Mesothelial cell of epicardium (in vitro differentiated cells): ENCODE measurements at regions not wholly inside any gene's neighbourhood (a gene's known extent, or its start where the extent isn't known, plus 50 kb on each side); places are given as distances from the start of the nearest gene placed in this dataset.

Experiments used
- DNase-seq, 2 experiments: peaks; one replicate each; pipeline ENCODE4 v3.0.0; 2021; ENCODE audit warnings: low spot score in 2 of 2; ENCODE audit not compliant: unreplicated experiment in 2 of 2
- H3K27ac Mint-ChIP-seq: 2 replicates; pipeline ENCODE4 v1.8.0; 2021; ENCODE audit warnings: mixed read lengths
- H3K27me3 Mint-ChIP-seq: 2 replicates; pipeline ENCODE4 v1.8.0; 2021; ENCODE audit warnings: low read depth, mixed read lengths
- H3K36me3 Mint-ChIP-seq: 2 replicates; pipeline ENCODE4 v1.8.0; 2021; ENCODE audit warnings: mixed read lengths
- H3K4me1 Mint-ChIP-seq: 2 replicates; pipeline ENCODE4 v1.8.0; 2021; ENCODE audit warnings: mixed read lengths
- H3K4me3 Mint-ChIP-seq: 2 replicates; pipeline ENCODE4 v1.8.0; 2021; ENCODE audit warnings: mild to moderate bottlenecking, moderate library complexity, mixed read lengths
- H3K9me3 Mint-ChIP-seq: 2 replicates; pipeline ENCODE4 v1.8.0; 2021; ENCODE audit warnings: mixed read lengths
- TF ChIP-seq, protein P1 (sequence below): fragments of 200-600 bp; sonication (generic); IDR thresholded peaks from one replicate; pipeline ENCODE4 v1.5.0; 2021; ENCODE audit warnings: antibody characterized with exemption; ENCODE audit not compliant: unreplicated experiment

- DNase-seq: no peak
- TF ChIP-seq, protein P1, sequence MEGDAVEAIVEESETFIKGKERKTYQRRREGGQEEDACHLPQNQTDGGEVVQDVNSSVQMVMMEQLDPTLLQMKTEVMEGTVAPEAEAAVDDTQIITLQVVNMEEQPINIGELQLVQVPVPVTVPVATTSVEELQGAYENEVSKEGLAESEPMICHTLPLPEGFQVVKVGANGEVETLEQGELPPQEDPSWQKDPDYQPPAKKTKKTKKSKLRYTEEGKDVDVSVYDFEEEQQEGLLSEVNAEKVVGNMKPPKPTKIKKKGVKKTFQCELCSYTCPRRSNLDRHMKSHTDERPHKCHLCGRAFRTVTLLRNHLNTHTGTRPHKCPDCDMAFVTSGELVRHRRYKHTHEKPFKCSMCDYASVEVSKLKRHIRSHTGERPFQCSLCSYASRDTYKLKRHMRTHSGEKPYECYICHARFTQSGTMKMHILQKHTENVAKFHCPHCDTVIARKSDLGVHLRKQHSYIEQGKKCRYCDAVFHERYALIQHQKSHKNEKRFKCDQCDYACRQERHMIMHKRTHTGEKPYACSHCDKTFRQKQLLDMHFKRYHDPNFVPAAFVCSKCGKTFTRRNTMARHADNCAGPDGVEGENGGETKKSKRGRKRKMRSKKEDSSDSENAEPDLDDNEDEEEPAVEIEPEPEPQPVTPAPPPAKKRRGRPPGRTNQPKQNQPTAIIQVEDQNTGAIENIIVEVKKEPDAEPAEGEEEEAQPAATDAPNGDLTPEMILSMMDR: no peak
- Mint-ChIP-seq H3K4me3 (no peak overlapping the region), H3K4me1 (no peaks in the 10 kb centered on the region), H3K27ac (no peak overlapping the region), H3K9me3 (peaks cover under 1% of the 10 kb centered on the region), H3K36me3 (no peaks in the 10 kb centered on the region), H3K27me3 (no peaks in the 10 kb centered on the region)
Measured at GRCh38 chr10:108399465-108399864, 1235.0 kb upstream of the SORCS1 start.

GRCh38 chr10:108393089-108393488 lies 1228.6 kb upstream of the SORCS1 start:
- Mint-ChIP-seq H3K9me3 (no peaks in the 10 kb centered on the region), H3K27ac (no peak overlapping the region), H3K4me3 (no peak overlapping the region), H3K4me1 (peaks cover 7% of the 10 kb centered on the region), H3K27me3 (peaks cover 4% of the 10 kb centered on the region), H3K36me3 (no peaks in the 10 kb centered on the region)
- no peak for DNase-seq
- TF ChIP-seq, protein P1: no peak

- DNase-seq: no peak
- Mint-ChIP-seq H3K4me1 (peaks cover 11% of the 10 kb centered on the region), H3K4me3 (no peak overlapping the region), H3K27ac (no peak overlapping the region), H3K9me3 (no peaks in the 10 kb centered on the region), H3K27me3 (peaks cover 4% of the 10 kb centered on the region), H3K36me3 (no peaks in the 10 kb centered on the region)
- TF ChIP-seq, protein P1: no peak
Measured at GRCh38 chr10:108392286-108392685, 1227.8 kb upstream of the SORCS1 start.

GRCh38 chr10:108388706-108389105 lies 1224.2 kb upstream of the SORCS1 start:
- Mint-ChIP-seq H3K27me3 (no peaks in the 10 kb centered on the region), H3K4me1 (peaks cover 15% of the 10 kb centered on the region), H3K36me3 (no peaks in the 10 kb centered on the region), H3K27ac (no peak overlapping the region), H3K4me3 (no peak overlapping the region), H3K9me3 (no peaks in the 10 kb centered on the region)
- TF ChIP-seq, protein P1: no peak
- no peak for DNase-seq

DNA sequence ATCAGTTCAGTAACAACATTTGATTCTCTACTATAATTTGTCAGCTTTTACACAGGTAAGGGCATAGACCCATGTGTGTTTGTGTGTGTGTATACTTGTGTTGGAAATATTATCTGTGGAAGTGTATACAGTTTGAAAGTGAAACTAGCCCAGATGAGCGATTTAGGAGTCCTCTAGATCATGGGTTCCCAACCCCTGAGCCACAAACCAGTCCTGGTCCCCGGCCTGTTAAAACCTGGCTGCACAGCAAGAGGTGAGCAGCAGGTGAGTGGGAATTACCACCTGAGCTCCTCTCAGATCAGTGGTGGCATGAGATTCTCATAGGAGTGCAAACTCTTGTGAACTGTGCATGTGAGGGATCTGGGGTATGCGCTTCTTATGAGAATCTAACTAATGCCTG lies 1221.5 kb upstream of the SORCS1 start:
- Mint-ChIP-seq H3K27ac (no peak overlapping the region), H3K36me3 (no peaks in the 10 kb centered on the region), H3K4me3 (no peak overlapping the region), H3K27me3 (no peaks in the 10 kb centered on the region), H3K4me1 (peaks cover 15% of the 10 kb centered on the region), H3K9me3 (peaks cover 5% of the 10 kb centered on the region)
- no peak for DNase-seq
- TF ChIP-seq, protein P1: no peak

- peaks cover 5% of the 10 kb centered on the region for H3K9me3 Mint-ChIP-seq
- DNase-seq: no peak
- H3K36me3 Mint-ChIP-seq: no peaks in the 10 kb centered on the region
- peaks cover 15% of the 10 kb centered on the region for H3K4me1 Mint-ChIP-seq
- H3K27me3 Mint-ChIP-seq: peaks cover 1% of the 10 kb centered on the region
- H3K4me3 Mint-ChIP-seq: no peak overlapping the region
- TF ChIP-seq, protein P1: no peak
- no peak overlapping the region for H3K27ac Mint-ChIP-seq
Measured at GRCh38 chr10:108384378-108384777, 1219.9 kb upstream of the SORCS1 start.
